HUES48 (cell line): ENCODE measurements at regions not wholly inside any gene's neighbourhood (a gene's known extent, or its start where the extent isn't known, plus 50 kb on each side); places are given as distances from the start of the nearest gene placed in this dataset.

Source experiments
- H3K27ac ChIP-seq: one replicate; pipeline ENCODE4 v1.7.0; 2013; ENCODE audit warnings: low read depth, low read length, inconsistent platforms
- H3K27me3 ChIP-seq: 2 replicates; pipeline ENCODE4 v1.6.1; 2013; ENCODE audit warnings: mild to moderate bottlenecking, low read length; ENCODE audit not compliant: control insufficient read depth, insufficient read depth
- H3K36me3 ChIP-seq: 2 replicates; pipeline ENCODE4 v1.6.1; 2013; ENCODE audit warnings: low read length; ENCODE audit not compliant: control insufficient read depth, insufficient read depth
- H3K4me1 ChIP-seq: 2 replicates; pipeline ENCODE4 v1.6.1; 2013; ENCODE audit warnings: mild to moderate bottlenecking, low read length; ENCODE audit not compliant: control insufficient read depth, insufficient read depth
- H3K4me3 ChIP-seq: 2 replicates; pipeline ENCODE4 v1.5.1; 2013; ENCODE audit warnings: mild to moderate bottlenecking, low read depth, low read length
- H3K9ac ChIP-seq: 2 replicates; pipeline ENCODE4 v1.6.1; 2013; ENCODE audit warnings: mild to moderate bottlenecking, low read depth, low read length, moderate library complexity
- H3K9me3 ChIP-seq: 2 replicates; pipeline ENCODE4 v1.6.1; 2013; ENCODE audit warnings: low read length; ENCODE audit not compliant: control insufficient read depth, insufficient read depth

DNA sequence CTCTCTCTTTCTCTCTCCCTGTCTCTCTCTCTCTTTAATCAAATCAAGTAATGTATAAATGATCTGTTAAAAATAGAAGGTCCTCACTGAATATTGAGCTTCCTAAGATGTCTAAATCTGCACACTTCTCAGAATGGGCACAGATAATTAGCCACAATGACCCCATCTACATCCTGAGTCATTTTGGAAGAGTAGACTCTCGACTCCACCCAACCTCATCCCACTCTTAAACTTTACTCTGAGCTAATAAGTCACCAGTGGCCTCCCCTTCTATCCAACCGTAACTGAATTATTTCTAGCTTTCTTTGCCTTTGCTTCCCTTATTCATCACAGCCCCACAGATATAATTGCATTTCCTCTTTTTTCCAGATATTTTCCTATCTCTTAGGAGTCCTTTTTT lies 326.5 kb upstream of the ZNF717 start:
- H3K9me3 ChIP-seq, result no peaks in the 10 kb centered on the region
- no peak overlapping the region for H3K9ac ChIP-seq
- H3K4me3 ChIP-seq, result no peak overlapping the region
- no peaks in the 10 kb centered on the region for H3K27me3 ChIP-seq
- no peaks in the 10 kb centered on the region for H3K36me3 ChIP-seq
- H3K27ac ChIP-seq, result no peak overlapping the region
- peaks cover 4% of the 10 kb centered on the region; the same call in 1 of the 2 replicates for H3K4me1 ChIP-seq

- Histone ChIP-seq H3K27ac (no peak overlapping the region), H3K4me3 (no peak overlapping the region), H3K4me1 (peaks cover 6% of the 10 kb centered on the region; the same call in 1 of the 2 replicates), H3K27me3 (no peaks in the 10 kb centered on the region), H3K36me3 (no peaks in the 10 kb centered on the region), H3K9me3 (no peaks in the 10 kb centered on the region), H3K9ac (no peak overlapping the region)
Measured at GRCh38 chr3:76122007-76122406, 336.7 kb upstream of the ZNF717 start.

- no peaks in the 10 kb centered on the region for H3K36me3 ChIP-seq
Measured at GRCh38 chr3:76129441-76129840, 344.1 kb upstream of the ZNF717 start.

GRCh38 chr3:76131396-76132153 lies 346.2 kb upstream of the ZNF717 start:
- no peak overlapping the region for H3K9ac ChIP-seq
- H3K4me3 ChIP-seq, result no peak overlapping the region
- H3K36me3 ChIP-seq, result no peaks in the 10 kb centered on the region
- peaks cover 11% of the 10 kb centered on the region; the same call in 1 of the 2 replicates for H3K4me1 ChIP-seq
- no peak overlapping the region for H3K27ac ChIP-seq
- H3K9me3 ChIP-seq, result no peaks in the 10 kb centered on the region
- H3K27me3 ChIP-seq, result no peaks in the 10 kb centered on the region

More at GRCh38 chr3:76129441-76129840, 344.1 kb upstream of the ZNF717 start:
- Histone ChIP-seq H3K9ac (no peak overlapping the region), H3K4me1 (peaks cover 11% of the 10 kb centered on the region; the same call in 1 of the 2 replicates), H3K9me3 (no peaks in the 10 kb centered on the region), H3K27ac (no peak overlapping the region), H3K4me3 (no peak overlapping the region), H3K27me3 (no peaks in the 10 kb centered on the region)

DNA sequence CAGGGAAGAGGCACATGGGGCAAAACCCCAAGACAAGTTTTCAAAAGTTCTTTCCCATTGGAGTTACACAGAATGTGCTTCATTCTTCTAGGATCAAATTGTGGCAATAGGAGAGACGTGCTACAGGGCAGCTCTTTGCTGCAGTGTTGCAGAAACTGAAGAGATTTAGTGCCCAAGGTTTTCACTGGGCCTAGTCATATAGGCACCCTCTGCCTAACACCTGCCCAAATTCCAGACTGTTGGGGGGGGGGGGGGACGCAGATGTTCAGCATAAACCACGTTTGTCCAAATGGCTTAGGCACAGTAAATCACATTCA lies 346.8 kb upstream of the ZNF717 start:
- Histone ChIP-seq H3K4me1 (peaks cover 11% of the 10 kb centered on the region; the same call in 1 of the 2 replicates), H3K9me3 (no peaks in the 10 kb centered on the region), H3K36me3 (no peaks in the 10 kb centered on the region), H3K27me3 (no peaks in the 10 kb centered on the region), H3K9ac (no peak overlapping the region), H3K4me3 (no peak overlapping the region), H3K27ac (no peak overlapping the region)

DNA sequence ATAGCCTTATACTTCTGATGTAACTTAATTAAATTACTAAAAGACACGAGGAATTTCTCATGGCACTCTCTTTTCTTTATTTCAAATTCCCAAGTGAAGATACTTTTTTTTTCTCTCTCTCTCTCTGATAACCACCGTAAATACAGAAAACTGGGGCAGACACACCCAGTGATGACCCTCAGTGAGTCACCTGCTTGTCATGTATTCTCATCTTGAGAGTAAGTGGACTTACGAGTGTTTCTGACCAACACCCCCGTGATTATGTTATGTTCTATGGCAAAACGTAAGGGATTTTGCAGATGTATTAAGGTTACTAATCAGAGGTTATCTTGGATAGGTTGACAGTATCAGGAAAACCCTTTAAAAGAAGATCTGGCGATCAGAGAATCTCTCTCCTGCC lies 348.8 kb upstream of the ZNF717 start:
- Histone ChIP-seq H3K9ac (no peak overlapping the region), H3K4me3 (no peak overlapping the region), H3K27me3 (no peaks in the 10 kb centered on the region), H3K27ac (no peak overlapping the region), H3K9me3 (no peaks in the 10 kb centered on the region), H3K4me1 (peaks cover 11% of the 10 kb centered on the region; the same call in 1 of the 2 replicates), H3K36me3 (no peaks in the 10 kb centered on the region)

- no peaks in the 10 kb centered on the region for H3K36me3 ChIP-seq
- H3K9me3 ChIP-seq, result no peaks in the 10 kb centered on the region
- H3K27me3 ChIP-seq, result no peaks in the 10 kb centered on the region
- H3K4me1 ChIP-seq, result peaks cover 6% of the 10 kb centered on the region; the same call in 1 of the 2 replicates
- H3K27ac ChIP-seq, result no peak overlapping the region
- no peak overlapping the region for H3K9ac ChIP-seq
- H3K4me3 ChIP-seq, result no peak overlapping the region
Measured at GRCh38 chr3:76138921-76139320, 353.6 kb upstream of the ZNF717 start.

GRCh38 chr3:76147846-76148245 lies 362.5 kb upstream of the ZNF717 start:
- no peaks in the 10 kb centered on the region for H3K9me3 ChIP-seq
- H3K27me3 ChIP-seq, result no peaks in the 10 kb centered on the region
- H3K4me3 ChIP-seq, result no peak overlapping the region
- no peak overlapping the region for H3K27ac ChIP-seq
- no peaks in the 10 kb centered on the region for H3K36me3 ChIP-seq
- no peak overlapping the region for H3K9ac ChIP-seq
- H3K4me1 ChIP-seq, result peaks cover 15% of the 10 kb centered on the region; the same call in 1 of the 2 replicates

GRCh38 chr3:76152028-76152427 lies 366.7 kb upstream of the ZNF717 start:
- Histone ChIP-seq H3K27ac (no peak overlapping the region), H3K36me3 (no peaks in the 10 kb centered on the region), H3K27me3 (no peaks in the 10 kb centered on the region), H3K4me1 (0 out of 2 replicates have a peak, but pooled peaks cover 3% of the 10 kb centered on the region), H3K9me3 (no peaks in the 10 kb centered on the region), H3K4me3 (no peak overlapping the region), H3K9ac (no peak overlapping the region)

GRCh38 chr3:76161856-76162255 lies 376.5 kb upstream of the ZNF717 start:
- no peaks in the 10 kb centered on the region for H3K36me3 ChIP-seq
- H3K4me3 ChIP-seq, result no peak overlapping the region
- H3K9ac ChIP-seq, result no peak overlapping the region
- no peaks in the 10 kb centered on the region for H3K4me1 ChIP-seq
- H3K27ac ChIP-seq, result no peak overlapping the region
- H3K27me3 ChIP-seq, result no peaks in the 10 kb centered on the region
- H3K9me3 ChIP-seq, result no peaks in the 10 kb centered on the region

GRCh38 chr3:76171647-76172046 lies 386.3 kb upstream of the ZNF717 start:
- Histone ChIP-seq H3K4me1 (no peaks in the 10 kb centered on the region), H3K9ac (no peak overlapping the region), H3K9me3 (no peaks in the 10 kb centered on the region), H3K36me3 (no peaks in the 10 kb centered on the region), H3K27ac (no peak overlapping the region), H3K27me3 (no peaks in the 10 kb centered on the region), H3K4me3 (no peak overlapping the region)
